ENCODE measurements at regions not wholly inside any gene's neighbourhood (a gene's known extent, or its start where the extent isn't known, plus 50 kb on each side); places are given as distances from the start of the nearest gene placed in this dataset.

DNA sequence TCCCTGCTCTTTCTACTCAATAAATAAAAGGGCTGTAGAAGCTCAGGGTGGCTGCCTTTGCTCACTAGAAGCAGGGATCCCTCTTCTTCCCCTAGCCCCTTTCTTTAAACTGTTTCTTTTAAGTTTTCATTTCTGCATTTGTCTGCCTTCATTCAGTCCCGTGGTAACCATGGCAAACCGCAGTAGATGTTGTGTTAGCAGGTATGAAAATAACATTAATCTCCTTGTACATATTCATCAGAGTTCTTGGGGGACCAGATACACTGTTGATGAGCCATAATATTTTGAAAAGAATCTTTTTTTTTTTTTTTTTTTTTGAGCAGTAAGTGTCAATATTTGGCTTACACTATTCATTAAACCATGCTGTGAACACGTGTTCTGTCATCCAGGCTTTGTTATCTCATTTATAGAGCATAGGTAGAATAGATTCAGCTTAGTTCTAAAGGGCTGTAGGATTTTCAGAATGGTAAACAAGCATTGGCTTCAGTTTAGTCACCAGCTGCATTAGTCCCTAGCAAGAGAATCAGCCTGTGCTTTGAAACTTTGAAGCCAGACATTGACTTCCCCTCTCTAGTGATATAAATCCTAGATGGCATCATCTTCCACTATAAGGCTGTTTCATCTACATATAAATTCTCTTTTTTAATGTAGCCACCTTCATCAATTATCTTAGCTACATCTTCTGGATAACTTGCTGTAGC, 59.4 kb upstream of the SPRY2 start:
- H3K36me3 ChIP-seq (ENCODE audit: low read depth), result no peaks in the 10 kb centered on the region
- intact Hi-C loops (cut with DNase I, micrococcal nuclease), result no loop called here
- H3K4me3 ChIP-seq, result no peak overlapping the region
- H3K9me3 ChIP-seq, result no peaks in the 10 kb centered on the region
- peak; percentile 52 for ATAC-seq
- TF ChIP-seq, protein P1, sequence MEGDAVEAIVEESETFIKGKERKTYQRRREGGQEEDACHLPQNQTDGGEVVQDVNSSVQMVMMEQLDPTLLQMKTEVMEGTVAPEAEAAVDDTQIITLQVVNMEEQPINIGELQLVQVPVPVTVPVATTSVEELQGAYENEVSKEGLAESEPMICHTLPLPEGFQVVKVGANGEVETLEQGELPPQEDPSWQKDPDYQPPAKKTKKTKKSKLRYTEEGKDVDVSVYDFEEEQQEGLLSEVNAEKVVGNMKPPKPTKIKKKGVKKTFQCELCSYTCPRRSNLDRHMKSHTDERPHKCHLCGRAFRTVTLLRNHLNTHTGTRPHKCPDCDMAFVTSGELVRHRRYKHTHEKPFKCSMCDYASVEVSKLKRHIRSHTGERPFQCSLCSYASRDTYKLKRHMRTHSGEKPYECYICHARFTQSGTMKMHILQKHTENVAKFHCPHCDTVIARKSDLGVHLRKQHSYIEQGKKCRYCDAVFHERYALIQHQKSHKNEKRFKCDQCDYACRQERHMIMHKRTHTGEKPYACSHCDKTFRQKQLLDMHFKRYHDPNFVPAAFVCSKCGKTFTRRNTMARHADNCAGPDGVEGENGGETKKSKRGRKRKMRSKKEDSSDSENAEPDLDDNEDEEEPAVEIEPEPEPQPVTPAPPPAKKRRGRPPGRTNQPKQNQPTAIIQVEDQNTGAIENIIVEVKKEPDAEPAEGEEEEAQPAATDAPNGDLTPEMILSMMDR (IDR thresholded peaks at IDR 0.05), result no peak
- no peak for DNase-seq
- H3K4me1 ChIP-seq (ENCODE audit: low read depth), result no peaks in the 10 kb centered on the region

DNA sequence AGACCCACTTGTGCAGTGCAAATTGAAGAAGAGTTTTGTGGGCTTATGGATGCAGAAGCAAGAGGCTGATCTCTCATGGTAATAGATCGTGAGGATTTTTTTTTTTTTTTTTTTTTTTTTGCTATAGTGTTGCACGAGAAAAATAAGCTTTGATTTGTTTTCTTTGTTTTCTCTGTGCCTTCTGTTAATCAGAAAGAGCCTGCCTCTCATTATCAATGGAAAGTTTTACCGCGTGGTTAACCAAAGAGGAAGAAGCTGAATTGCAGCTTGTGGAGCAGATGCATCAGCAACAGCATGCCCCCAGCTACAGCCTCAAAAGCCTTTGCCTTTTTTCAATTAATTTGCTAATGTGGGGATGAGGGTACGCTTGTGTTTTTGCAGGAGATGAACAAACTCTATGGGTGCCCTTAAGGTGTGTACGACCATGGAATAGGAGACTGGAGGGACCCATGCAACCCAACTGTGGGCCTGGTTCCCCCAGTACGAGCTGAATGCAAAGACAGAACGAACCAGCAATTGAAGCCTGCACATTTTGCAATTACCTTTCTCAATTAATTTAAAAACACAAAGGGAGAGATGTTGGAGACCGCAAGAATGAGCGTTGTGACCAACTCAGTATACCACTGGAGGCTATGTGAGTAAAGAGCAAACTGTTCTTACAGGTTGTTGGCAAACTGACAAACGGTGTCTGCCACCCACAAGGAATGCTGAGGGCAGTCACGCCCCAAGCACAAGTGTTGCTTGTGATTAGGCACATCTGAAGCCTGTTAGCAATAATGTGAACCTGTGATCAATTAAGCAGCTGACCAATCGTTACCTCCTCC, 58.6 kb upstream of the SPRY2 start:
- Histone ChIP-seq H3K4me3 (no peak overlapping the region), H3K36me3 (ENCODE audit: low read depth) (no peaks in the 10 kb centered on the region), H3K9me3 (no peaks in the 10 kb centered on the region), H3K4me1 (ENCODE audit: low read depth) (no peaks in the 10 kb centered on the region)
- peak; percentile 68 for ATAC-seq
- intact Hi-C loops (cut with DNase I, micrococcal nuclease), result no loop called here
- TF ChIP-seq, protein P1 (IDR thresholded peaks at IDR 0.05), result no peak
- peak in 1 of 3 donors; percentile 34 for DNase-seq

Measured in mucosa of descending colon (tissue), 3 donors.